ENCODE measurements at regions not wholly inside any gene's neighbourhood (a gene's known extent, or its start where the extent isn't known, plus 50 kb on each side); places are given as distances from the start of the nearest gene placed in this dataset.

DNA sequence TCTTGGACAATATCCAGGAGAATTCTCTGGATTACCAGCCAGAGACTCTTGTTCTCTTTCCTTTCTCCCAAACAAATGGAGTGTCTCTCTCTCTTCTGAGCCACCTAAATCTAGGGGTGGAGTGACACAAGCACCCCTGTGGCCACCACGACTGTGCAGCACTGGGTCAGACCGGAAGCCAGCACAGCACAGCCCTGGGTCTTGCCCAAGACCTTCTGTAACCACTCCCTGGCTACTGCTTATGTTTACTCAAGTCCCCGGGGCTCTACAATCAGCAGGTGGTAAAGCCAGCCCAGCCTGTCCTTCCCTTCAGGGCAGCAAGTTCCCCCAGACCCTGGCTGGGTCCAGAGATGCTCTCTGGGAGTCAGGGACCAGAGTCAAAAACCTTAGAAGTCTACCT lies 110.0 kb upstream of the TUT7 start:
- TF ChIP-seq, protein P1, sequence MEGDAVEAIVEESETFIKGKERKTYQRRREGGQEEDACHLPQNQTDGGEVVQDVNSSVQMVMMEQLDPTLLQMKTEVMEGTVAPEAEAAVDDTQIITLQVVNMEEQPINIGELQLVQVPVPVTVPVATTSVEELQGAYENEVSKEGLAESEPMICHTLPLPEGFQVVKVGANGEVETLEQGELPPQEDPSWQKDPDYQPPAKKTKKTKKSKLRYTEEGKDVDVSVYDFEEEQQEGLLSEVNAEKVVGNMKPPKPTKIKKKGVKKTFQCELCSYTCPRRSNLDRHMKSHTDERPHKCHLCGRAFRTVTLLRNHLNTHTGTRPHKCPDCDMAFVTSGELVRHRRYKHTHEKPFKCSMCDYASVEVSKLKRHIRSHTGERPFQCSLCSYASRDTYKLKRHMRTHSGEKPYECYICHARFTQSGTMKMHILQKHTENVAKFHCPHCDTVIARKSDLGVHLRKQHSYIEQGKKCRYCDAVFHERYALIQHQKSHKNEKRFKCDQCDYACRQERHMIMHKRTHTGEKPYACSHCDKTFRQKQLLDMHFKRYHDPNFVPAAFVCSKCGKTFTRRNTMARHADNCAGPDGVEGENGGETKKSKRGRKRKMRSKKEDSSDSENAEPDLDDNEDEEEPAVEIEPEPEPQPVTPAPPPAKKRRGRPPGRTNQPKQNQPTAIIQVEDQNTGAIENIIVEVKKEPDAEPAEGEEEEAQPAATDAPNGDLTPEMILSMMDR (IDR thresholded peaks at IDR 0.05 in 8 of 11, conservative IDR thresholded peaks at IDR 0.05 in 3 of 11) = no peak
- TF ChIP-seq POLR2AphosphoS5 (IDR thresholded peaks at IDR 0.05) = no peak

All from spleen (tissue), 7 donors.